ENCODE measurements at regions not wholly inside any gene's neighbourhood (a gene's known extent, or its start where the extent isn't known, plus 50 kb on each side); places are given as distances from the start of the nearest gene placed in this dataset.

DNA sequence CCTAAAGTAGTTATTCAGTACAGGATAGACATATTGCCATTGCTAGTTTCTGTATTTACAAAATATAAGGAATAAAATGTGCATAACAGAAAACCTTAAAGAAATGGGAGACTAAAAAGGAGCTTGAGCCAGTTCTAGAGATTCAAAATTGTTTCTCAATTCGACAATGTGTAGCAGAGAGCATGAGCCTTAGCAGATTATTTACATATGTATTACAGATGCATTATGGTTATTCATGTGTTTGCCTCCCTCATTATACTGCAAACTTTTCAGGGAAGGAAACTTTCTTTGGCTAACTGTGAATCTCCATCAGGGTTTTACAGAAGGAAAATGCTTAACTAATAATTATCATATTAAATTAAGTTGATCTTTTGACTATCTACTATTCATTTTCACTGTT, 854.4 kb upstream of the SLC39A10 start:
- TF ChIP-seq CTCF (IDR thresholded peaks at IDR 0.05), result no peak
- TF ChIP-seq ZNF138 (CRISPR knock-in tag; conservative IDR thresholded peaks at IDR 0.05), result no peak
- TF ChIP-seq MAX (CRISPR knock-in tag; IDR thresholded peaks at IDR 0.05), result no peak
- TF ChIP-seq, protein P1, sequence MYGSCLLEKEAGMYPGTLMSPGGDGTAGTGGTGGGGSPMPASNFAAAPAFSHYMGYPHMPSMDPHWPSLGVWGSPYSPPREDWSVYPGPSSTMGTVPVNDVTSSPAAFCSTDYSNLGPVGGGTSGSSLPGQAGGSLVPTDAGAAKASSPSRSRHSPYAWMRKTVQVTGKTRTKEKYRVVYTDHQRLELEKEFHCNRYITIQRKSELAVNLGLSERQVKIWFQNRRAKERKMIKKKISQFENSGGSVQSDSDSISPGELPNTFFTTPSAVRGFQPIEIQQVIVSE (CRISPR knock-in tag; IDR thresholded peaks at IDR 0.05; ENCODE audit: borderline replicate concordance), result no peak
- no peak for TF ChIP-seq ESRRA (CRISPR knock-in tag; IDR thresholded peaks at IDR 0.05; ENCODE audit: borderline replicate concordance)
- TF ChIP-seq, protein P2, sequence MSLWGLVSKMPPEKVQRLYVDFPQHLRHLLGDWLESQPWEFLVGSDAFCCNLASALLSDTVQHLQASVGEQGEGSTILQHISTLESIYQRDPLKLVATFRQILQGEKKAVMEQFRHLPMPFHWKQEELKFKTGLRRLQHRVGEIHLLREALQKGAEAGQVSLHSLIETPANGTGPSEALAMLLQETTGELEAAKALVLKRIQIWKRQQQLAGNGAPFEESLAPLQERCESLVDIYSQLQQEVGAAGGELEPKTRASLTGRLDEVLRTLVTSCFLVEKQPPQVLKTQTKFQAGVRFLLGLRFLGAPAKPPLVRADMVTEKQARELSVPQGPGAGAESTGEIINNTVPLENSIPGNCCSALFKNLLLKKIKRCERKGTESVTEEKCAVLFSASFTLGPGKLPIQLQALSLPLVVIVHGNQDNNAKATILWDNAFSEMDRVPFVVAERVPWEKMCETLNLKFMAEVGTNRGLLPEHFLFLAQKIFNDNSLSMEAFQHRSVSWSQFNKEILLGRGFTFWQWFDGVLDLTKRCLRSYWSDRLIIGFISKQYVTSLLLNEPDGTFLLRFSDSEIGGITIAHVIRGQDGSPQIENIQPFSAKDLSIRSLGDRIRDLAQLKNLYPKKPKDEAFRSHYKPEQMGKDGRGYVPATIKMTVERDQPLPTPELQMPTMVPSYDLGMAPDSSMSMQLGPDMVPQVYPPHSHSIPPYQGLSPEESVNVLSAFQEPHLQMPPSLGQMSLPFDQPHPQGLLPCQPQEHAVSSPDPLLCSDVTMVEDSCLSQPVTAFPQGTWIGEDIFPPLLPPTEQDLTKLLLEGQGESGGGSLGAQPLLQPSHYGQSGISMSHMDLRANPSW (CRISPR knock-in tag; conservative IDR thresholded peaks at IDR 0.05; ENCODE audit: low read depth), result no peak
- no peak for TF ChIP-seq TEAD1 (CRISPR knock-in tag; IDR thresholded peaks at IDR 0.05)

Measured in WTC11 (cell line).